ENCODE measurements at regions not wholly inside any gene's neighbourhood (a gene's known extent, or its start where the extent isn't known, plus 50 kb on each side); places are given as distances from the start of the nearest gene placed in this dataset.

GRCh38 chrX:1946974-1947373, 332.1 kb downstream of the ASMT start:
- TF ChIP-seq CTCF (IDR thresholded peaks at IDR 0.05; ENCODE audit: low read depth, low read length): no peak
- DNase-seq (ENCODE audit: low read depth in 2 of 2): no peak
- no peak overlapping the region for H3K4me3 ChIP-seq (replicated peaks in 1 of 2; ENCODE audit: low read depth in 2 of 2, low read length in 2 of 2)
